Activated naive CD4-positive, alpha-beta T cell treated with anti-CD3 and anti-CD28 coated beads, Interleukin-2, amount 10 ng/mL, durations not matched to agents 7 days and 5 days (primary cell): ENCODE measurements at regions not wholly inside any gene's neighbourhood (a gene's known extent, or its start where the extent isn't known, plus 50 kb on each side); places are given as distances from the start of the nearest gene placed in this dataset.

Source experiments
- CTCF ChIA-PET: fragments of 350-600 bp; sonication (Branson Sonifier 250); formaldehyde crosslinking; loops from one replicate; lab custom pipeline; 2021; ENCODE audit warnings: antibody characterized with exemption; lab: Charles Lee
- DNase-seq: peaks from one replicate; pipeline ENCODE4 v3.0.0-alpha.2; 2020
- H3K27ac Mint-ChIP-seq: one replicate; pipeline ENCODE4 v1.8.0; 2021; ENCODE audit warnings: mild to moderate bottlenecking, moderate library complexity, mixed read lengths
- H3K27me3 Mint-ChIP-seq: one replicate; pipeline ENCODE4 v1.8.0; 2021; ENCODE audit warnings: mild to moderate bottlenecking, mixed read lengths
- H3K36me3 Mint-ChIP-seq: one replicate; pipeline ENCODE4 v1.8.0; 2021; ENCODE audit warnings: mixed read lengths
- H3K4me1 Mint-ChIP-seq: one replicate; pipeline ENCODE4 v1.8.0; 2021; ENCODE audit warnings: mixed read lengths
- H3K4me3 Mint-ChIP-seq: one replicate; pipeline ENCODE4 v1.8.0; 2021; ENCODE audit warnings: mild to moderate bottlenecking, moderate library complexity, mixed read lengths
- H3K9me3 Mint-ChIP-seq: one replicate; pipeline ENCODE4 v1.8.0; 2021; ENCODE audit warnings: mixed read lengths

DNA sequence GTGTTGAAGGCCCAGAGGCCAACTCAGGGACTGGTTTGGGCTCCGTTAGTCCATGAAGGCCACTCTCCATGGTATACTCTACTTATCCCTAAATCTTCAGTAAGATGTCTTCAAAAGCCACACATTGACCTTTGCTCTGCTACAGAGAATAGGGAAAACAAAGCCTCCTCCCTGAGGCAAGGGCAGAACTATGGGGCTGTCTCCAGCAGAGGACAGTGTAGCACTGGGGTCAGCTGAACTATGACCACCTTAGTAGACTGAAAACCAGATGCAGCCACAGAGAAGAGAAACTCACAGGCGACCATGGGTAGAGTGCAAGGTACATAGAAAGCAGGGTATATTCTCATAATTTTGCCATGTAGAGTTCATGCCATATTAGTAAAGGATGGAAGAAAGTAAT lies 587.4 kb downstream of the LMO7 start:
- Mint-ChIP-seq H3K9me3 (no peaks in the 10 kb centered on the region), H3K27ac (no peak overlapping the region), H3K4me3 (no peak overlapping the region), H3K4me1 (no peaks in the 10 kb centered on the region), H3K27me3 (no peaks in the 10 kb centered on the region), H3K36me3 (no peaks in the 10 kb centered on the region)
- CTCF ChIA-PET = no interaction called here
- DNase-seq = no peak

DNA sequence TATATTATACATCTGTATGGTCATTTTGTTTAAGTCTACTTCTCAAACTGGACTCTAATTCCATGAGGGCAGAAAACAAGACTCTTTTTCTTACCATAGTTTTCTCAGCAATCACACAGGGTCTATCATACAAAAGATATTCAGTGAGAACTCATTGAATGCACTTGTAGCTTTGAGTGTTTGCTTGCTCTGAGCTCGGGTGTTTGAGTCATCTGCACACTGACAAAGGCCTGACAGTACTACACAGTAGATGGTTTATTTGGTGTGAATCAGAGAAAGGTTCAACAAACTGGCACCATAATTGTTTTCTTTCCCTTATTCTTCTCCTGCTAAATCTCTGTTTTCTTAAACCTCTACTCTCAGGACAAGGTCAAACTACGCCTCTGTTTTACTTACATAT lies 586.4 kb downstream of the LMO7 start:
- Mint-ChIP-seq H3K4me3 (no peak overlapping the region), H3K36me3 (no peaks in the 10 kb centered on the region), H3K9me3 (no peaks in the 10 kb centered on the region), H3K27ac (no peak overlapping the region), H3K4me1 (no peaks in the 10 kb centered on the region), H3K27me3 (no peaks in the 10 kb centered on the region)
- CTCF ChIA-PET = no interaction called here
- DNase-seq = no peak

DNA sequence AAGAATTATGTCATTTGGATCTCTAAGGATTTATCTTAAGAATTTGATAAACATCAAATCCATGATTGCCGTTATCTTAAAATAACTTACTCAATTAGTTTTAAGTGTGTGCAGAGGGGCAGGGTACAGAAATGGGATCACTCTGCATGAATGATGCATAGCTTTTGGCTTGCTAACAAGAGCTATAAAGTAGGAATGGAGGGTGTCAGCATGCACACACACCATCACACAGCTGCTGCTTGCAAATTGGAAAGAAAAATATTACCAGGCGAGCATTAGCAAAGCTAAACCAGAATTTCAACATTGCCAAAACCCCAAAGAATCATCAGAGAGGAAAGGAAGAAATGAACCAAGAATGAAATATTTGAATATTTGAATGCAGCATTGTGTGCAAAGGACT lies 580.6 kb downstream of the LMO7 start:
- Mint-ChIP-seq H3K27ac (no peak overlapping the region), H3K36me3 (no peaks in the 10 kb centered on the region), H3K27me3 (no peaks in the 10 kb centered on the region), H3K4me1 (no peaks in the 10 kb centered on the region), H3K9me3 (no peaks in the 10 kb centered on the region), H3K4me3 (no peak overlapping the region)
- DNase-seq = no peak
- CTCF ChIA-PET = no interaction called here

DNA sequence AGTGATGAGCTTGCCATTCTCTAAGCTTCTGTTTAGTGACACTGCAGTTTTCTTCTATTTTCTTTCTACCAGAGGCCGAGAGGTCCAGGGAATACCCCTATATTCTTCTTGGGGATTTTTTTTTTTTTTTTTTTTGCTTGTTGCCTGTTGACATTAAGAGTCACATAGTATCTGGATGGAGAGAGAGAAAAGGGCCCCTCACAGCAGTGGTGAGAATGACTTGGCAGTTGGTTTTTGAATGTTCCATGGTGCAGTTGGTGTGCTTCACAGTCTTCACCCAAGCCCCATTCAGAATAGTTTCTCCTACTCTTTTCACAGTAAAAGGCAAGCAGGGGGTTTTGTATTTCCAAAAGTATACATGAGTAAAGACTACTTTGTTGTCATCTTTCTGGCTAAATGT lies 577.9 kb downstream of the LMO7 start:
- H3K36me3 Mint-ChIP-seq = no peaks in the 10 kb centered on the region
- H3K4me1 Mint-ChIP-seq = no peaks in the 10 kb centered on the region
- DNase-seq = no peak
- H3K27ac Mint-ChIP-seq = no peak overlapping the region
- CTCF ChIA-PET = no interaction called here
- no peak overlapping the region for H3K4me3 Mint-ChIP-seq
- H3K9me3 Mint-ChIP-seq = no peaks in the 10 kb centered on the region
- no peaks in the 10 kb centered on the region for H3K27me3 Mint-ChIP-seq

DNA sequence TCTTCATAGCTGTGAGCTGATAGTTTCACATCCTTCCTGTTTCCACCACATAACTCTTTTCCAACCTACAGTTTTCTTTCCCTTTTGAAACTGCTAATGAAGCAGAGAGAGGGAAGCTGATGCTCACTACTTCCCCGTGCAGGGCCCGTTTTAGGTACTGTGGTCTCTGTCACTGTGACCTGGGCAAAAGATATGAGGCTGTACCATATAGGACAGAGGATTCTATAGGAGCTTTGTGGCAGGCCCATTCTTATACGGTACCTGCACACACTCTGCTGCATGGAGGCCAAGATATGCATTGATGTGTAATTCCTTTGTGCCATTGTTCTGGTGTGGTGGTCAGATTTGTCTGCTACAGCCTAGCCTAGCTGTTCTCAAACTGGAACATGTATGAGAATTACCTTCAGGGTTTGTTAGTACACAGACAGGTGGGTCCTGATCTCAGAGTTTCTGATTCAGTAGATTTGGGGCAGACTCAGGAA lies 577.3 kb downstream of the LMO7 start:
- Mint-ChIP-seq H3K36me3 (no peaks in the 10 kb centered on the region), H3K9me3 (no peaks in the 10 kb centered on the region), H3K27ac (no peak overlapping the region), H3K27me3 (no peaks in the 10 kb centered on the region), H3K4me1 (no peaks in the 10 kb centered on the region), H3K4me3 (no peak overlapping the region)
- CTCF ChIA-PET = no interaction called here
- DNase-seq = no peak

DNA sequence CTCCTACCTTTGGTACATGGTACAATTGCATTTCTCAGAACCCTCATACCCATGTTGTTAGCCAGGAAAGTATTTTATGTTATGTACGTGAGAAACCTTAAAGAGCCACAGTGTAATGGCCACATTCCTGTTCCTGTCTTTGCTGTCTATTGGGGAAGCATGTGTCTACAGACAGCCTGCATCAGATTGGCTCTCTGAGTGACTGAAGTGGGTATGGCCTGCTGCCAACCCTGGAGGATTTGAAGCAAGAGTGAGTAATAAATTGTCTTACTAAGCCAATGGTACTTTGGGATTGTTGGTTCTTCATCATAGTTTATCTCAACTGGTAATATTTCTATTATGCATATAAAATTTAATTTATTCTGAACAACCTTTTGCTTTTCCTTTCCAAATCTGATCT lies 574.1 kb downstream of the LMO7 start:
- Mint-ChIP-seq H3K9me3 (no peaks in the 10 kb centered on the region), H3K36me3 (no peaks in the 10 kb centered on the region), H3K27me3 (no peaks in the 10 kb centered on the region), H3K27ac (no peak overlapping the region), H3K4me3 (no peak overlapping the region), H3K4me1 (no peaks in the 10 kb centered on the region)
- DNase-seq = no peak
- CTCF ChIA-PET = no interaction called here

DNA sequence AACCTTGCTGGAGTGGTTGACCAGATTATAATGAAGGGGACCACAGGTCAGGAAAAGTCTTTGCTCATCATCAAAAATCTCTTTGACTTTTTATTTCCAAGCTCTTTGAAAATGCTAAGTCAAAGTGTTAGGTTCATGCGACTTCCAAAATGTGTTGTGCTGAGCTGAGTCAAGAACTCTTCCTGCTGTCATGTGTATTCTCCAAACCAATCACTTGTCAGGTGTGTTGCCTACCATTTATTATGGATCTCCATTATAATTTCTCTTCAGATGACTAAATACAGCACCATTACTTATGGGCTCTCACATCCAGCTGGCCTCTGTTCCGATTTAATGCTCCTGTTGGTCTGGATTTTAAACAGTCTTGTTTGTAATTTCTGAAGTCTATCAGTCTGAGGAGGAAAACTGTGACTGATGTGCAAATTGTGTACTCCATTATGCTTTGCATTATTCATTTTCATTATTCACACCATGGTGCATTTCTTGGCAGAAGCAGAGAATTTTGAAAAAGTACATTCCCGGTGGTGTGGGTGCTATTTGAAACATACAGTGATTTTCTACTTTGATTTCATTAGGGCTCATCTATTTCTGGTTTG lies 562.5 kb downstream of the LMO7 start:
- no peak for DNase-seq
- no peak overlapping the region for H3K4me3 Mint-ChIP-seq
- H3K27ac Mint-ChIP-seq = no peak overlapping the region
- no peaks in the 10 kb centered on the region for H3K27me3 Mint-ChIP-seq
- peaks cover 2% of the 10 kb centered on the region for H3K9me3 Mint-ChIP-seq
- no peaks in the 10 kb centered on the region for H3K36me3 Mint-ChIP-seq
- CTCF ChIA-PET = no interaction called here
- H3K4me1 Mint-ChIP-seq = no peaks in the 10 kb centered on the region

DNA sequence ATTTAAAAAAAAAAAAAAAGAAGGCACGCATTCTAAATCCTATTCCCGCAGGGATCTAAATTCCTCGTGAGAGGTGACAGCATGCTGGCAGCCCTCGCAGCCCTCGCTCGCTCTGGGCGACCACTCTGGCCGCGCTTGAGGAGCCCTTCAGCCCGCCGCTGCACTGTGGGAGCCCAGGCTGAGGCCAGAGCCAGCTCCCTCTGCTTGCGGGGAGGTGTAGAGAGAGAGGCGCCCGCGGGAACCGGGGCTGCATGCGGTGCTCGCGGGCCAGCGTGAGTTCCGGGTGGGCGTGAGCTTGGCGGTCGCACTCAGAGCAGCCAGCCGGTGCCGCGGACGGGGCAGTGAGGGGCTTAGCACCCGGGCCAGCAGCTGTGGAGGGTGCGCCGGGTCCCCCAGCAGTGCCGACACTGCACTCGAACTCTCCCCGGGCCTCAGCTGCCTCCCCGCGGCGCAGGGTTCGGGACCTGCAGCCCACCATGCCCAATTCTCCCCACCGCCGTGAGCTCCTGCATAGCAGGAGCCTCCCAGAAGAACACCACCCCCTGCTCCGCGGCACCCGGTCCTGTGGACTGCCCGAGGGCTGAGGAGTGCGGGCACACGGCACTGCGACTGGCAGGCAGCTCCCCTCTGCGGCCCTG lies 553.9 kb downstream of the LMO7 start:
- H3K4me1 Mint-ChIP-seq = no peaks in the 10 kb centered on the region
- DNase-seq = no peak
- H3K27ac Mint-ChIP-seq = no peak overlapping the region
- no peaks in the 10 kb centered on the region for H3K9me3 Mint-ChIP-seq
- H3K27me3 Mint-ChIP-seq = no peaks in the 10 kb centered on the region
- no peak overlapping the region for H3K4me3 Mint-ChIP-seq
- CTCF ChIA-PET = no interaction called here
- no peaks in the 10 kb centered on the region for H3K36me3 Mint-ChIP-seq

DNA sequence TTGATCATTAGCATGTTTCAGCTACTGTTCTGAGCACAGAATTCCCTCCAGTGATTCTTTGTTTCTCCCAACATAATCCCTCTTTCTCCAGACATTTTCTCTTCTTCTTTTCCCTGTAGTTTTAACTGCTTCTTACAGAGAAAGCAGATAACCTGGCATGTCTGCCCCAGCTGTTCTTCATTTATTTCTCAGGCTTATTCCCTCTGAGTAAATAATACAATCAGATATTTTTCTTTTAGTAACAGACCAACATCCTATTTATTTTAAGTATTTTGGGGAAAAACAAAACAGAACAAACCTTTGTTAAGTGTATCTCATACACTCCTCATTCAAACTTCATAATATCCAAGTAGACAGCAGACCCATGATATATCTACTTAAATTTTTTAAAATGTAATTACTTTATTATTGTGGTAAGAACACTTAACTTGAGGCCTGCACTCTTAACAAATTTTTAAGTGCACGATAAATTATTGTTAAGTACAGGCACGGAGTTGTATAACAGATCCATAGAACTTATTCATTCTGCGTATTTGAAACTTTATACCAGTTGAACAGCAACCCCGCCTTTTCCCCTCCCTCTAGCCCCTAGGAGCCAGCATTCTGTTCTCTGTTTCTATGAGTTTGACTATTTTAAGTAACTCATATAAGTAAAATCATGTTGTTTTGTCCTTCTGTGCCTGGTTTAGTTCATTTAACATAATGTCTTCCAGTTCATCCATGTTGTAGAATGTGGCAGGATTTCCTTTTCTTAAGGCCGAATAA lies 540.0 kb downstream of the LMO7 start:
- Mint-ChIP-seq H3K27me3 (no peaks in the 10 kb centered on the region), H3K4me3 (no peak overlapping the region), H3K4me1 (no peaks in the 10 kb centered on the region), H3K27ac (no peak overlapping the region), H3K9me3 (no peaks in the 10 kb centered on the region), H3K36me3 (no peaks in the 10 kb centered on the region)
- CTCF ChIA-PET = no interaction called here
- DNase-seq = no peak

DNA sequence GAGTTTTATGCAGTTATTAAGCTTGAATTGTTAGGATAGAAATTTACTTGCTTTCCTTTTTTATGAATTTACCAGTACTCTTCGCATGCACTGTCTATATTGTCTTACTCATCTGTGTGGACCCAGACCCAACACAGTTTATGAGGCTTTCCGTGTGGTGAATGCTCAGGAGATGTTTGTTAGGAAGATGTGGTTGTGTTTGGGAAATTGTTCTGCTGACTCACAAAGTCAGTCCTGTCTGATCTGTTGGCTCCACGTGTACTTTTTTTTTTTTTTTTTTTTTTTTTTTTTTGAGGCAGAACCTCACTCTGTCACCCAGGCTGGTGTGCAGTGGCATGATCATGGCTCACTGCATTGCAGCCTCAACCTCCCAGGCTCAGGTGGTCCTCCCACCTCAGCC lies 532.5 kb downstream of the LMO7 start:
- no peaks in the 10 kb centered on the region for H3K36me3 Mint-ChIP-seq
- no peak for DNase-seq
- CTCF ChIA-PET = no interaction called here
- H3K27me3 Mint-ChIP-seq = no peaks in the 10 kb centered on the region
- no peak overlapping the region for H3K4me3 Mint-ChIP-seq
- no peak overlapping the region for H3K27ac Mint-ChIP-seq
- H3K4me1 Mint-ChIP-seq = no peaks in the 10 kb centered on the region
- H3K9me3 Mint-ChIP-seq = no peaks in the 10 kb centered on the region

DNA sequence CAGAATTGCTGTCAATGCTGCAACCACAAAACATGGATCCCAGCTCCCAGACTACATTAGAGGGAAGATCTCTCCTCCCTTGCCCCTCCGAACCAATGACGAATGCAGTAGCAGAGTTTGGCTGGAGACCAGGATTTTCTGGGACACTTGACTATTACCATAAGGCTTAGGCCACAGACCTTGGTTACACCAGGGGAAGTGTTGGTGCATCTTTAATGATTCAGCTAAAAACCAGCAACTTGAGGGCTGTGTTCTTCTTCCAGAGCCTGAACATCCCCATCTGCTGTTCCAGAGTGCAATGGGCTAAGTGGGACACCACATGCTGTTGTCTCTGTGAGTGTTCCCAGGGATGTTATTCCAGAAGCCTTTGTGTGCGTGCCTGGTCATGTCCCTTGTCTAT lies 528.2 kb downstream of the LMO7 start:
- Mint-ChIP-seq H3K36me3 (no peaks in the 10 kb centered on the region), H3K27ac (no peak overlapping the region), H3K4me3 (no peak overlapping the region), H3K4me1 (no peaks in the 10 kb centered on the region), H3K9me3 (no peaks in the 10 kb centered on the region), H3K27me3 (no peaks in the 10 kb centered on the region)
- no peak for DNase-seq
- CTCF ChIA-PET = no interaction called here

DNA sequence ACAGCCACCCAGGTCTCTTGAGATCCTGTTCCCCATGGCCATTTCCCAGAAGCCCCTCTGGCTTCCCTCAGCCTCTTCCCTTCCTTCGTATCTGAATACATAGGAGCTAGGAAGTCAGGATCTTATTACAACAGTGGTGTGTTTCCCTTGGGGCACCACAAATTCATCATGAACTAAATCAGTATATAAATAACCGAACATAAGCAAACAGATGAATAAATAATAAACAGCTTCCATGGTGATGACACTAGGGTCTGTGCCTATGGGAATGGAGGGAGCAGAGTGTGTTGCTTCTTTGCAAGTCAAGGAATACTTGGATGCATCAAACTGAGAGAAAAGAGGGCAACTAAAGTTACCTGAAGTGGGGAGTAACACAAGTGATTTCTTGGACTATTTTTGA lies 527.6 kb downstream of the LMO7 start:
- H3K9me3 Mint-ChIP-seq = no peaks in the 10 kb centered on the region
- no peak overlapping the region for H3K27ac Mint-ChIP-seq
- no peaks in the 10 kb centered on the region for H3K27me3 Mint-ChIP-seq
- H3K4me3 Mint-ChIP-seq = no peak overlapping the region
- CTCF ChIA-PET = no interaction called here
- H3K36me3 Mint-ChIP-seq = no peaks in the 10 kb centered on the region
- no peaks in the 10 kb centered on the region for H3K4me1 Mint-ChIP-seq
- no peak for DNase-seq

DNA sequence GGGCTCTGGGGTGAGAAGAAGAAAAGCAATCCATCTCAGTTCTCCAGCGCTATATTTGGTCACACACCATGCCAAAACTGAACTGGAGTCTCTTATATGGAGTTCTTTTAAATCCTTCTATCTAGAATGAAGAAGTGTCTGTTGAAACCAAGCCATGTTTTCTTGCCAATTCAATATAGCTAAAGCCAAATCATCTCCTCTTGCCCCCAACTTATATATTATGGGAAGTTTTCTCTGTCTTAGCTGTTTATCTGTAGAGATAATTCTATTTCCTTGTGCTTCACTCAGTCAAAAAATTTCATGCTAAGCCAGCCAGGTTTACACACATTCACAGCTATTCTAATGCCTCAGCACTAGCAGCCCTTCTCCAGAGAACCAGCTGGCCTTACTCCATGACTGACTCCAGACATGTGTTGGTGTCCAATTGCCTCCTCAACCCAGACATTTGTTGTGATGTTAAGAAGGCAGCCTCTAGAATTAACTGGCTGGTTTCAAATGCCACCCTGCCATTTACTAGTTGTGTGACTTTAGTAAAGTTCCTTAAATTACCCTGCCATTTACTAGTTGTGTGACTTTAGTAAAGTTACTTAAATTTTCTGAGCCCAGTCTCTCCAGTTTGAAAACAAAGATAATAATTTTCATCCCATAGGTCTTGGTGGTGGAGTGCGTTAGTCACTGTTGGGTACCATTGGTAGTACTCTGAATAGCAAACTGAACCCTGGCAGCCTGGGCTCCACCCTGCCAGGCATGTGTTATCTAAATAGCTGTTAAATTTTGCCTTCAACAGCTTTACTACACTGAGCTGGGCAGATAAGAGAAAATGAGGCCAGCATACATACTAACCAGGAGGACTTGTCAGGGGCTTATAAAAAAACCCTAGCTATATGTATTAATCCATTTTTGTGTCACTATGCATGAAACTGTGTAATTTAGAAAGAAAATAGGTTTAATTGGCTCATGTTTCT lies 525.1 kb downstream of the LMO7 start:
- Mint-ChIP-seq H3K27ac (no peak overlapping the region), H3K36me3 (no peaks in the 10 kb centered on the region), H3K4me1 (no peaks in the 10 kb centered on the region), H3K9me3 (no peaks in the 10 kb centered on the region), H3K4me3 (no peak overlapping the region), H3K27me3 (no peaks in the 10 kb centered on the region)
- CTCF ChIA-PET = no interaction called here
- DNase-seq = no peak

DNA sequence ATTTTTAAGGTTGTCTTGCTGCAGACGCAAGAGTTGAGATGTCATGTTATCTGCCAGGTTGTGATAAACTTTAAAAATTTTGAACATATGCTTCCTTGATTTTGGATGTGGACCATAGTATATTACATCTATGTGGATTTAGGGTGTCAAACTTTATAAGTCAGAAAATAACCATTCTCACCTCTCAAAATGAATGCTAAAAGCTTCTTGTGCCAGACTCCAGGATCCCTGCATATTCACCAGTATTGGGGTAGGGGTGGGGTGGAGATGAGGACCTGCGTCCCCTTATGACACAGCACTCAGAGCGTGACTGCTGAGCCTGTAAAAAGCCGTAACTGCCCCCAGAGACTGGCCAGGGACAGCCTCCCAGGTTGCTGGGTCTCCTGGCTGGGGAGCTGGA lies 524.4 kb downstream of the LMO7 start:
- H3K9me3 Mint-ChIP-seq = no peaks in the 10 kb centered on the region
- no peaks in the 10 kb centered on the region for H3K4me1 Mint-ChIP-seq
- CTCF ChIA-PET = no interaction called here
- no peak for DNase-seq
- no peaks in the 10 kb centered on the region for H3K36me3 Mint-ChIP-seq
- no peaks in the 10 kb centered on the region for H3K27me3 Mint-ChIP-seq
- no peak overlapping the region for H3K27ac Mint-ChIP-seq
- no peak overlapping the region for H3K4me3 Mint-ChIP-seq
